ENCODE measurements at regions not wholly inside any gene's neighbourhood (a gene's known extent, or its start where the extent isn't known, plus 50 kb on each side); places are given as distances from the start of the nearest gene placed in this dataset.

DNA sequence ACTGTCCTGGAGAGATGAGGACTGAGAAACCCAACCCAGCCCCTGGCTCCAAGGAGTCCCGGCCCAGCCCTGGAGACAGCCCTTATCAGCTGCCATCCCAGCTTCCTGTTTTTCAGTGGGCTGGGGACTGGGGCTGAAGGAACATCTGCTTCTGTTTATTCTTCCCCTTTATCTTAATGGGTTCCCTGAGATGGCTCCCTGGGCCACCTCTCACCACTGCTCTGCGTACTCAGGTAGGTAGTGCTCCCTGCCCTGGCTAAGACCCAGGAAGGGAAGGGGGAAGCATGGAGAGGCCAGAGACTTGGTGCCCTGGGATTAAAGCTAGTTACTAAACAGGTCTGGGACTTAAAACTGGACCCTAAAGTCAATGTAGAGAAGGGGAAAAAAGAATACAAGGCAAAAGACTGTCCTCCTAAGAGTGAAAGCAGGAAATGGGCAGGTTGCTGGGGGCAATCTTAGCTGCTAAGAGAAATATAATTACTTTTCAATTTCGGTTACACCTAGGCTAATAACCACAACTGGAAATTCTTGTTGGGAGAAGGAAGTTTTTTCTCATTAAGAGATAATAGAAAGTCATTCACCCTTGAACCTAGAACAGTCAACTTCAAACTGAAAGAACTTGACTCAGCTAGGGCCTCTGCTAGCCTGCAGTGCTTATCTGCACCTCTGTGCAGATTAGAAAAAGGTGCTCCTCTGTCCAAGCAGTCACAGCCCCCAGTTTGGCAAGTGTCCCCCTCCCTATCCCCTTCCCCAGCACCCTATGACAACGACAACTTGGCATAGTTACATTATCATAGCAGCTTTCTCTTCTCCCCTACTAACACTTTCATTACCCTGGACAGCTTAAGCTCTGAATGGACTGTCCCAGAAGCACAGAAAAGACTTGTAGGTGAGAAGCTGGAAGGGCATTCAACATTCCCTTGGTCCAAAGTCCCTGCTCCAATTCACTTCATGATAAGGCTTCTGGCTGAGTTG is 65.6 kb upstream of the KDM7A start:
- no peak for TF ChIP-seq CTCF (IDR thresholded peaks at IDR 0.05)
- no peak for TF ChIP-seq REST (IDR thresholded peaks at IDR 0.05; ENCODE audit: insufficient read depth in 1 of 2, low read depth in 2 of 2, low read length in 1 of 2)

Measured in Panc1 (cell line).